DLD1 (cell line): ENCODE measurements at regions not wholly inside any gene's neighbourhood (a gene's known extent, or its start where the extent isn't known, plus 50 kb on each side); places are given as distances from the start of the nearest gene placed in this dataset.

ENCODE experiments used
- in situ Hi-C: cut with HindIII; loops from 2 replicates; pipeline ENCODE4 v1.10.0; 2017; ENCODE audit warnings: low sequenced_read_pairs

- in situ Hi-C loops: no loop called here
Observed at GRCh38 chr20:48467622-48468021, 360.2 kb downstream of the PREX1 start.

- in situ Hi-C loops: no loop called here
Observed at GRCh38 chr20:48465271-48465670, 362.5 kb downstream of the PREX1 start.

DNA sequence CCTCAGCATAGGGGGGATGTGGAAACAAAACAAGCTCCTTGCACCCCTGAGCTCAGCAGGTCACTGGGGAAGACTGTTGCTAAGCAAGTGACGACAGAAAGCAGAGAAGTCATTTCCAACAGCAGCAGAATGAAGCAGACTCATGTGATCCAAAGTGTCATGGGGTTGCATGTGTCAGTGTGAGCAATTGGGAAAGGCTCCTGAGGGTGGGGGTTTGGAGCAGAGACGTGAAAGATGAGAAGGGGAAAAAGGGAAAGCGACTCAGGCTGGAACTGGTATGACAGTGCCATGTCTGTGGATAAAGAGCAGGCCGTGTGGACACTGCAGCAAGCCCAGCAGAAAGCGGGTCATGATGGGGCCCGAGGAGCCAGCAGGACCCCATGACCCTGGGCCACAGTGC is 363.9 kb downstream of the PREX1 start:
- in situ Hi-C loops: no loop called here

GRCh38 chr20:48463096-48463720 is 364.6 kb downstream of the PREX1 start:
- in situ Hi-C loops: no loop called here

DNA sequence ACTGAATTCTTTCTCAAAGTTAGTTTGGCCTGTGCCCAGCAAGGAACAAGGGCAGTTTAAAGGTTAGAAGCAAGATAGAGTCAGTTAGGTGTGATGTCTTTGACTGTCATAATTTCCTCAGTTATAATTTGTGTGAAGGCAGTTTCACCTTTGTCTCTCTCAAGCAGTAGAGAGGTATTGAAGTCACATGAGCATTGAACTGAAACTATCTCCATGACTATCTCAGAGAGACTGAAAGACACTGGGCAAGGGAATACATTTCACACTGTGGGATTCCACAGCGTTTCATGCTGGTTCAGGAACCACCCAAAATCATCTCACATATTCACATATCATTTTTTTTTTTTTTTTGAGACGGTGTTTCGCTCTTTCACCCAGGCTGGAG is 366.1 kb downstream of the PREX1 start:
- in situ Hi-C loops: no loop called here

DNA sequence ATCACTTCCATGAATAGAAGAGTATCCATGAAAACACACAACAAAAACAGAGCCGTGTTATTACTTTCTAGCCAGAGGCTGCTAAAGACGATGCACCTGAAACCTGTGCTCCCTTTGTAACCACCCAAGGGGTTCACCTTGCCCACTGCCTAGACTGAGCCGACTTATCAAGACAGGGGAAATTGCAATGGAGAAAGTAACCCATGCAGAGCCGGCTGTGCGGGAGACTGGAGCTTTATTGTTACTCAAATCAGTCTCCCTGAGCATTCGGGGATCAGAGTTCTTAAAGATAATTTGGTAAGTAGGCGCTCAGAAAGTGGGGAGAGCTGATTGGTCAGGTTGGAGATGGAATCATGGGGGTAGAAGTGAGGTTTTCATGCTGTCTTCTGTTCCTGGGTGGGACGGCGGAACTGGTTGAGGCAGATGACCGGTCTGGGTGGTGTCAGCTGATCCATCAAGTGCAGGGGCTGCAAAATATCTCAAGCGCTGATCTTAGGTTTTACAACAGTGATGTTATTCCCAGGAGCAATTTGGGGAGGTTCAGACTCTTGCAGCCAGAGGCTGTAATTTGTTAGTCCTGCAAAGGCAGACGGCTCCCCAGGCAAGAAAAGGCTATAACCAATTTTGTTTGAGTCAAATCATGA is 366.6 kb downstream of the PREX1 start:
- in situ Hi-C loops: no loop called here

GRCh38 chr20:48460681-48461080 is 367.1 kb downstream of the PREX1 start:
- in situ Hi-C loops: no loop called here

GRCh38 chr20:48459722-48460395 is 367.9 kb downstream of the PREX1 start:
- in situ Hi-C loops: no loop called here

DNA sequence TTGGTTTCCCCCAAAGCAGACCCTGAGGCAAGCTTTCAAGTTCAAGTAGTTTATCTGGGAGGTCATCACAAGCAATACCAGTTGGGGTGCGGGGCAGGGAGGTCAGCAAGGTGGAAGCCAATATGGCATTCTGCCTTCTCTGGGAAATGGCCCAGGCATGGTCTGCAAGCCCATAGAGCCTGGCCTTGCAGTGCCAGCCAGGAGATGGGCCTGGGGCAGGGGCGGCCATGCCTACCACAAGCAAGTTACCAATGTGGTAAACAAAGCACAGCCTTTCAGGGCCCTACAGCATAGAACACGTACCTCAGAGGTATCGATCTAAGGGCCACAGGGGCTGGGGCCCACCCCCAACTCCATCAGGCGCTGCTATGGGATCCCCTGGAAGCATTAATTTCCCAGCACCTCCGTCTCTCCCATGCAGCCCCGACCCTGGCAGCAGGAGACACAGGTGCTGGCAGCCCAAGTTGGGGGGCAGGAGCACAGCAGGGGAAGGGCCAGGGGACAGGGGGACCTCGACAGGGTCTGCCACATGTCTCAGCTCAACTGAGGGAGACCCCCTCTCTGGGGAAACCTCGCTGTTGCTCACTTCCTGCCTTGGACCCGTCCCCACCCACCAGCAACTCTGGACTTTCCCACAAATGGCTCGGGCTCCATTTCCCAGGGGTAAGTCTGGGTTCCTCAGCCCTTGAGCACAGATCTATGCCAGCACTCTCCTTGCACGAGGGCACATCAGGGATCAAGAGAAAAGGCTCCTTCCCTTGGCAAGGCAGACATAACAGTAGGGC is 369.0 kb downstream of the PREX1 start:
- in situ Hi-C loops: no loop called here

GRCh38 chr20:48458003-48458377 is 369.8 kb downstream of the PREX1 start:
- in situ Hi-C loops: no loop called here

- in situ Hi-C loops: no loop called here
Observed at GRCh38 chr20:48457193-48458002, 370.4 kb downstream of the PREX1 start.

- in situ Hi-C loops: no loop called here
Observed at GRCh38 chr20:48456366-48457192, 371.2 kb downstream of the PREX1 start.

DNA sequence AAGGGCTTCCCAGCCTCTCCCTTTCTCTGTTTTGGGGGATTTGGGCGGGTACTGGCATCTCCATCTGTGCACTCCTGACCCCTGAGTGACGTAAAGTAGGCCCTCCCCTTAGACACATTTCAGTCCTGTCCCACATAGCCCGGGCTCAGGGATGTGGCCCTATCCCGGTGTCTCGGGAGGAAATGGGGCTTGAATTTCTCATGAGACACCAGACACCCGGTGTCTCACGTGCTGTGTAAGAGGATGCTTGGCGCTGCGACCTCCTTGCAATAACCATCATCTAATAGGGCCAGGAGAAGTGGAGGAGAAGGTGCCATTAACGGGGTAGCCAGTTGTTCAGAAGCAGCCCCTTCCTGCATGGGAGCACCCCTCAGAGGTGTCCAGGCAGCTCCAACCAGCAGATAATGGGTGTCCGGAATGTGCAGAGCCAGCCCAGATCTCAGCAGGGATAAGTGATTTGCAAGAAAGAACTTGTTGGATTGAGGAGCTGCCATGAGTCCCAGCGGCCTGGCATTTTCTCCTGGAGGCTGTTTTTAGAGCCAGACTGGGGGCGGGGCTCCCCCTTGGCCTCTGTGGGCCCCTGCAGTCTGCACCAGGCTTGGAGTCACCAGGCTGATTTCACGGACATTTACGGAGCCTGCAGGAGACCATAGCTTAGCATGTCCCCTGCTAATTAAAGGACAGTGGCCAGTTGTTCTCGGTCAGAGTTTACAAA is 372.0 kb downstream of the PREX1 start:
- in situ Hi-C loops: no loop called here

GRCh38 chr20:48454671-48455490 is 372.9 kb downstream of the PREX1 start:
- in situ Hi-C loops: no loop called here

DNA sequence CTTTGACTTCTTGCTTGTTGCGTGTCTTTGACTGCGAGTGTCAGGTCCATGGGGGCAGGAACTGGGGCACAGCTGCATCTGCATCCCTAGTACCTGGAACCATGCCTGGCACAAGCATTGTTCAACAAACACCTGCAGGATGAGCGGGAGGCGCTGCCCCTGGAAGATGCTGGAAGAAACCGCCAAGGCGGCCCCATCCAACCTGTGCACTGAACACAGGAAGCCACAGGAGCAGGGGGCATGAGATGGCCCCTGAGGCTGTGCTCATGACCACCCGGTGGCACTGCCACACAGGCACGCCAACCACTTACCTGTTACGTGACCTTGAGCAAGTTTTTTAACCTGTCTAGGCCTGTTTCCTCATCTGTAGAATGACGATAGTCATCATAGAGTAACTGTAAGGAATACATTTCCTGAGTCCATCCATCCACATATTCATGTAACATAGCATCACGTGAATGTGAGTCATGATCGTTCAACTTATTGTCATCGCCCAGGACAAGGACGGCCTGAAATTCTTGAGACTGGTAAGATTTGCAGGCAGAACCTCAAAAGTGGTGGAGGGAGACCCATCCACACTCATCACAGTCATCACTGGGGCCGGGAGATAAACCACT is 374.2 kb downstream of the PREX1 start:
- in situ Hi-C loops: no loop called here

DNA sequence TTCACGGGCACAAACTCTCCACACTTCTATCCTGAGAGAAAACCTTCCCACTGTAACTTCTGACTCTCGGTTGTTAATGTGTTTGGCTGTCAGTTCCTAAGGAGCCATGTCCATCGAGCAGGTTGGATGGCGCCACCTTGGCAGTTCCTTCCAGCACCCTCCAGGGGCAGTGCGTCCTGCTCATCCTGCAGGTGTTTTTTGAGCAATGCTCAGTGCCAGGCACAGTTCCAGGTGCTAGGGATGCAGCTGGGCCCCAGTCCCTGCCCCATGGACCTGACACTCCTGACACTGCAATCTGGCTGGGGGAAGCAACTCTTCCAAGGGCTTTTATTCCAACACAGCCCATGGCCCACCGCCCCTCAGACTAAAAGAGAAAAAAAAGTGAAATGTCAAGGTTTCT is 376.4 kb downstream of the PREX1 start:
- in situ Hi-C loops: no loop called here

DNA sequence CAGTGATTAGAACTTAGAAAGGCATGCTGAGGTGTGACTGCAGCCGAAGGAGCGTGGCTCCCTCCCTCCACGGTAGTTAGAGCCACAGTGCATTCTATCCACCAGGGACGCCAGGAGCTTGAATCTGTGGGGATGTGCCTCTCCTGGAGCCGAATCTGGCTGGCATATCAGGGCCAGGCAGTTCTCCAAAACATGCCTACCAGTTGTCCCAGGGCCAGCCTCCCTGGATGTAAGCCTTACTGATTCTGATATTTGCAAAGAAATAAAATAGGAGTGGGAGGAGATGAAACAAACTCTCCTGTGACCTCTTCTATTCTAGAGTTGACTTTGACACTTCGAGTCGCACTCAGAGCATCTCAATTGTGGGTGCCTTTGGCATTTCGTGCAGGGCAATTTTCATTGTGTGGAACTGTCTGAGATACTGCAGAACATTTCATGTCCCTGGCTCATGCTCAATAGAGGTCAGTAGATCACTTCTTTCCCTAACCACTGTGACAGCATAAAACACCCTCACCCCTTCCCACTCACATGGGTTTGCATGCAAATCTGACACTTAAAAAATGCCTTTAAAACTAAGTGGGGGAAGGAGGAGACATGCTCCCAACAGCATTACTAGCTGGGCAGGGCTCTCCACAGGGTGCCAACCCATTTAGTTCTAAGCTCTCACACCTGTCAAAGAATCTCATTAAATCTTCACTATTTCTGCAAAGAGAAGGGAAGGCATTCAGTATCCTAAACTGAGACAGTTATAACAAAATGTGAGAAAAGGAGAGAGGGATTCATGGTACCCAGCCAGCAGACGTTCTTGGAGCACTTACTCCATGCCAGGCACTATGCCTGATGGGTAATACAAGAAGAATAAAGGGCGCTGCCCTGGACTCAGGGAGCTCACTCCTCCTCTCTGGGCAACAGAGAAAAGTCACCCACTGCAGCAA is 378.9 kb downstream of the PREX1 start:
- in situ Hi-C loops: no loop called here
